AG09309 (cell line): ENCODE measurements at regions not wholly inside any gene's neighbourhood (a gene's known extent, or its start where the extent isn't known, plus 50 kb on each side); places are given as distances from the start of the nearest gene placed in this dataset.

Experiments
- DNase-seq: peaks from one replicate; pipeline ENCODE4 v3.0.0-alpha.2; 2010; ENCODE audit warnings: low read depth
- H3K4me3 ChIP-seq: 2 replicates; pipeline ENCODE4 v1.5.1; 2011; ENCODE audit warnings: mild to moderate bottlenecking, low read depth, low read length, moderate library complexity; ENCODE audit not compliant: control insufficient read depth
- CTCF ChIP-seq: IDR thresholded peaks from 2 replicates; pipeline ENCODE4 v1.5.1; 2011; ENCODE audit warnings: mild to moderate bottlenecking, low read depth, low read length, inconsistent platforms; ENCODE audit not compliant: insufficient read depth, control insufficient read depth; ENCODE audit errors: missing control alignments

- H3K4me3 ChIP-seq, result no peak overlapping the region
These were observed 122.7 kb downstream of the NMUR2 start for GRCh38 chr5:152282331-152282730.

GRCh38 chr5:152277936-152278335 is 127.1 kb downstream of the NMUR2 start:
- no peak for DNase-seq
- no peak for TF ChIP-seq CTCF
- H3K4me3 ChIP-seq, result no peak overlapping the region

More at GRCh38 chr5:152282331-152282730, 122.7 kb downstream of the NMUR2 start:
- no peak for DNase-seq
- TF ChIP-seq CTCF, result no peak

GRCh38 chr5:152274224-152274623 is 130.9 kb downstream of the NMUR2 start:
- TF ChIP-seq CTCF, result no peak
- no peak for DNase-seq
- H3K4me3 ChIP-seq, result no peak overlapping the region

GRCh38 chr5:152271420-152271819 is 133.7 kb downstream of the NMUR2 start:
- H3K4me3 ChIP-seq, result no peak overlapping the region
- TF ChIP-seq CTCF, result no peak
- DNase-seq, result no peak

GRCh38 chr5:152270096-152270495 is 135.0 kb downstream of the NMUR2 start:
- no peak for TF ChIP-seq CTCF
- H3K4me3 ChIP-seq, result no peak overlapping the region
- no peak for DNase-seq

- H3K4me3 ChIP-seq, result no peak overlapping the region
- no peak for DNase-seq
- no peak for TF ChIP-seq CTCF
These were observed 135.5 kb downstream of the NMUR2 start for GRCh38 chr5:152269533-152269932.
